Trophoblast cell (in vitro differentiated cells and primary cell): ENCODE measurements at regions not wholly inside any gene's neighbourhood (a gene's known extent, or its start where the extent isn't known, plus 50 kb on each side); places are given as distances from the start of the nearest gene placed in this dataset.

ENCODE experiments used
- DNase-seq, 2 donors: peaks; one replicate each; pipeline ENCODE4 v3.0.0-alpha.2; 2016
- H2AFZ ChIP-seq: 2 replicates; pipeline ENCODE4 v1.6.1; 2013; ENCODE audit warnings: low read length, moderate library complexity, mild to moderate bottlenecking; ENCODE audit not compliant: insufficient read depth, poor library complexity
- H2AK5ac ChIP-seq: 2 replicates; pipeline ENCODE4 v1.6.1; 2013; ENCODE audit warnings: mild to moderate bottlenecking, low read length
- H2BK120ac ChIP-seq: 2 replicates; pipeline ENCODE4 v1.6.1; 2013; ENCODE audit warnings: low read length, mild to moderate bottlenecking, moderate library complexity; ENCODE audit not compliant: insufficient read depth, poor library complexity
- H2BK12ac ChIP-seq: 2 replicates; pipeline ENCODE4 v1.6.1; 2013; ENCODE audit warnings: mild to moderate bottlenecking, low read length, moderate library complexity
- H2BK5ac ChIP-seq: 2 replicates; pipeline ENCODE4 v1.6.1; 2013; ENCODE audit warnings: low read length, low read depth, moderate library complexity, mild to moderate bottlenecking; ENCODE audit not compliant: poor library complexity
- H3K14ac ChIP-seq: 2 replicates; pipeline ENCODE4 v1.6.1; 2013; ENCODE audit warnings: mild to moderate bottlenecking, low read length
- H3K18ac ChIP-seq: 2 replicates; pipeline ENCODE4 v1.6.1; 2013; ENCODE audit warnings: mild to moderate bottlenecking, low read length
- H3K23ac ChIP-seq: 2 replicates; pipeline ENCODE4 v1.6.1; 2013; ENCODE audit warnings: low read length
- H3K27ac ChIP-seq: 2 replicates; pipeline ENCODE4 v1.5.1; 2013; ENCODE audit warnings: low read depth, mild to moderate bottlenecking, inconsistent platforms, low read length, moderate library complexity
- H3K27me3 ChIP-seq: 2 replicates; pipeline ENCODE4 v1.6.1; 2013; ENCODE audit warnings: inconsistent platforms, mild to moderate bottlenecking, low read length, moderate library complexity; ENCODE audit not compliant: insufficient read depth
- H3K36me3 ChIP-seq, 2 experiments: 1 replicate in 1 of 2; 2 replicates in 1 of 2; pipeline ENCODE4 v1.6.1; 2013; ENCODE audit warnings: low read length in 2 of 2, mild to moderate bottlenecking in 2 of 2, moderate library complexity in 1 of 2; ENCODE audit not compliant: insufficient read depth in 2 of 2, control insufficient read depth in 1 of 2
- H3K4ac ChIP-seq: 2 replicates; pipeline ENCODE4 v1.6.1; 2013; ENCODE audit warnings: low read depth, mild to moderate bottlenecking, low read length, moderate library complexity
- H3K4me1 ChIP-seq, 2 experiments: 1 replicate in 1 of 2; 2 replicates in 1 of 2; pipeline ENCODE4 v1.6.1; 2013; ENCODE audit warnings: low read length in 2 of 2, mild to moderate bottlenecking in 2 of 2, moderate library complexity in 1 of 2; ENCODE audit not compliant: insufficient read depth in 2 of 2, control insufficient read depth in 1 of 2
- H3K4me2 ChIP-seq: 2 replicates; pipeline ENCODE4 v1.6.1; 2013; ENCODE audit warnings: inconsistent platforms, mild to moderate bottlenecking, low read length, moderate library complexity
- H3K4me3 ChIP-seq: 2 replicates; pipeline ENCODE4 v1.5.1; 2013; ENCODE audit warnings: mild to moderate bottlenecking, low read depth, low read length, inconsistent platforms
- H3K79me1 ChIP-seq: one replicate; pipeline ENCODE4 v1.6.1; 2013; ENCODE audit warnings: low read length
- H3K79me2 ChIP-seq: 2 replicates; pipeline ENCODE4 v1.6.1; 2013; ENCODE audit warnings: low read length, mild to moderate bottlenecking; ENCODE audit not compliant: control insufficient read depth, insufficient read depth, poor library complexity
- H3K9ac ChIP-seq: 2 replicates; pipeline ENCODE4 v1.6.1; 2013; ENCODE audit warnings: mild to moderate bottlenecking, low read length
- H3K9me3 ChIP-seq: 2 replicates; pipeline ENCODE4 v1.6.1; 2013; ENCODE audit warnings: low read depth, mild to moderate bottlenecking, control low read depth, inconsistent platforms, low read length; ENCODE audit not compliant: insufficient read depth
- H4K12ac ChIP-seq: 2 replicates; pipeline ENCODE4 v1.6.1; 2013; ENCODE audit warnings: low read depth, mild to moderate bottlenecking, low read length, moderate library complexity
- H4K8ac ChIP-seq: 2 replicates; pipeline ENCODE4 v1.6.1; 2013; ENCODE audit warnings: low read depth, mild to moderate bottlenecking, low read length, moderate library complexity
- H4K91ac ChIP-seq: one replicate; pipeline ENCODE4 v1.6.1; 2013; ENCODE audit warnings: low read depth, mild to moderate bottlenecking, low read length, moderate library complexity
- WGBS: extraction: QIAGEN DNeasy Blood & Tissue Kit; methylation state at CpG from one replicate; pipeline ENCODE4 v1.1.7; 2013; ENCODE audit warnings: missing lambda C conversion rate; ENCODE audit not compliant: insufficient read length, insufficient coverage; ENCODE audit errors: extremely low coverage; 5-methylcytosine and 5-hydroxymethylcytosine counted together

- Histone ChIP-seq H3K9me3 (no peaks in the 10 kb centered on the region), H3K79me2 (no peaks in the 10 kb centered on the region)
- WGBS, result no CpG with 5 or more reads among the region's 6 CpGs
Observed at GRCh38 chr13:107242138-107242537, 674.2 kb upstream of the ARGLU1 start.

GRCh38 chr13:107241381-107241780 is 673.4 kb upstream of the ARGLU1 start:
- Histone ChIP-seq H4K12ac (no peak overlapping the region), H2BK12ac (no peak overlapping the region), H3K4me1 (no peaks in the 10 kb centered on the region), H3K79me1 (no peaks in the 10 kb centered on the region), H3K9me3 (no peaks in the 10 kb centered on the region), H2BK120ac (no peak overlapping the region), H3K36me3 (no peaks in the 10 kb centered on the region), H3K79me2 (no peaks in the 10 kb centered on the region), H3K18ac (no peak overlapping the region), H3K14ac (no peak overlapping the region), H3K4me3 (no peak overlapping the region), H3K27ac (no peak overlapping the region), H2AK5ac (no peak overlapping the region), H3K9ac (no peak overlapping the region), H3K23ac (no peak overlapping the region), H3K27me3 (no peaks in the 10 kb centered on the region), H2AFZ (no peak overlapping the region), H3K4me2 (no peak overlapping the region), H4K8ac (no peak overlapping the region), H4K91ac (no peak overlapping the region), H3K4ac (no peak overlapping the region), H2BK5ac (no peak overlapping the region)
- WGBS, result no CpG with 5 or more reads among the region's 7 CpGs
- no peak for DNase-seq

More at GRCh38 chr13:107242138-107242537, 674.2 kb upstream of the ARGLU1 start:
- Histone ChIP-seq H3K27me3 (no peaks in the 10 kb centered on the region), H2BK120ac (no peak overlapping the region), H3K4ac (no peak overlapping the region), H2AFZ (no peak overlapping the region), H4K91ac (no peak overlapping the region), H3K4me2 (no peak overlapping the region), H3K9ac (no peak overlapping the region), H2BK5ac (no peak overlapping the region), H3K27ac (no peak overlapping the region), H3K4me1 (no peaks in the 10 kb centered on the region), H2AK5ac (no peak overlapping the region), H3K23ac (no peak overlapping the region), H3K36me3 (no peaks in the 10 kb centered on the region), H3K4me3 (no peak overlapping the region), H3K79me1 (no peaks in the 10 kb centered on the region), H3K14ac (no peak overlapping the region), H4K12ac (no peak overlapping the region), H4K8ac (no peak overlapping the region), H3K18ac (no peak overlapping the region), H2BK12ac (no peak overlapping the region)
- no peak for DNase-seq

GRCh38 chr13:107239213-107239612 is 671.3 kb upstream of the ARGLU1 start:
- Histone ChIP-seq H3K18ac (no peak overlapping the region), H3K14ac (no peak overlapping the region), H2BK5ac (no peak overlapping the region), H3K79me2 (no peaks in the 10 kb centered on the region), H3K36me3 (no peaks in the 10 kb centered on the region), H3K27ac (no peak overlapping the region), H3K4me2 (no peak overlapping the region), H3K9ac (no peak overlapping the region), H3K9me3 (no peaks in the 10 kb centered on the region), H3K4ac (no peak overlapping the region), H3K4me3 (no peak overlapping the region), H3K27me3 (no peaks in the 10 kb centered on the region), H3K23ac (no peak overlapping the region), H4K8ac (no peak overlapping the region), H3K79me1 (no peaks in the 10 kb centered on the region), H2AFZ (no peak overlapping the region), H2BK12ac (no peak overlapping the region), H4K91ac (no peak overlapping the region), H4K12ac (no peak overlapping the region), H2AK5ac (no peak overlapping the region), H2BK120ac (no peak overlapping the region), H3K4me1 (no peaks in the 10 kb centered on the region)
- DNase-seq, result no peak
- no CpG with 5 or more reads among the region's 8 CpGs for WGBS

- no CpG with 5 or more reads among the region's 6 CpGs for WGBS
Observed at GRCh38 chr13:107238262-107238981, 670.5 kb upstream of the ARGLU1 start.

More at GRCh38 chr13:107238262-107238981, 670.5 kb upstream of the ARGLU1 start:
- Histone ChIP-seq H4K91ac (no peak overlapping the region), H2BK120ac (no peak overlapping the region), H3K27me3 (no peaks in the 10 kb centered on the region), H3K36me3 (no peaks in the 10 kb centered on the region), H2AK5ac (no peak overlapping the region), H2AFZ (no peak overlapping the region), H2BK12ac (no peak overlapping the region), H3K4me3 (no peak overlapping the region), H3K4me1 (no peaks in the 10 kb centered on the region), H3K9me3 (no peaks in the 10 kb centered on the region), H3K23ac (no peak overlapping the region), H3K79me1 (no peaks in the 10 kb centered on the region), H4K12ac (no peak overlapping the region), H3K27ac (no peak overlapping the region), H3K79me2 (no peaks in the 10 kb centered on the region), H3K4ac (no peak overlapping the region), H3K4me2 (no peak overlapping the region), H2BK5ac (no peak overlapping the region), H3K18ac (no peak overlapping the region), H3K14ac (no peak overlapping the region), H4K8ac (no peak overlapping the region), H3K9ac (no peak overlapping the region)
- DNase-seq, result no peak
